Neural cell (in vitro differentiated cells): ENCODE measurements at regions not wholly inside any gene's neighbourhood (a gene's known extent, or its start where the extent isn't known, plus 50 kb on each side); places are given as distances from the start of the nearest gene placed in this dataset.

Experiments
- H2AFZ ChIP-seq: fragments of 200-600, 300-800 bp; sonication (generic), shearing (Covaris generic); 2 replicates; pipeline ENCODE4 v1.6.0; 2014; ENCODE audit warnings: low read depth, mild to moderate bottlenecking, antibody characterized with exemption, low read length, moderate library complexity
- H3F3A ChIP-seq: fragments of 200-600 bp; shearing (Covaris generic); 2 replicates; pipeline ENCODE4 v1.6.1; 2016; ENCODE audit warnings: mild to moderate bottlenecking, moderate library complexity, mixed read lengths, antibody characterized with exemption, low read length; ENCODE audit not compliant: insufficient read depth, poor library complexity, severe bottlenecking
- H3K27ac ChIP-seq: fragments of 200-600, 300-800 bp; sonication (generic), shearing (Covaris generic); 2 replicates; pipeline ENCODE4 v1.5.1; 2014; ENCODE audit warnings: mild to moderate bottlenecking, low read length, moderate library complexity
- H3K27me3 ChIP-seq: fragments of 300-800, 200-600 bp; sonication (generic), shearing (Covaris generic); 2 replicates; pipeline ENCODE4 v1.6.0; 2014; ENCODE audit warnings: mild to moderate bottlenecking, low read depth, low read length, moderate library complexity; ENCODE audit not compliant: insufficient read depth
- H3K36me3 ChIP-seq: fragments of 300-800, 200-600 bp; sonication (generic), shearing (Covaris generic); 2 replicates; pipeline ENCODE4 v1.5.1; 2014; ENCODE audit warnings: mild to moderate bottlenecking, antibody characterized with exemption, low read length, moderate library complexity; ENCODE audit not compliant: insufficient read depth
- H3K4me2 ChIP-seq: fragments of 300-800, 200-600 bp; sonication (generic), shearing (Covaris generic); 2 replicates; pipeline ENCODE4 v1.6.0; 2014; ENCODE audit warnings: mild to moderate bottlenecking, low read length
- H3K4me3 ChIP-seq: fragments of 300-800, 200-600 bp; sonication (generic), shearing (Covaris generic); 2 replicates; pipeline ENCODE4 v1.5.1; 2014; ENCODE audit warnings: mild to moderate bottlenecking, low read length, moderate library complexity
- H3K79me2 ChIP-seq: fragments of 200-600 bp; shearing (Covaris generic); replicated peaks from 2 replicates; pipeline ENCODE4 v1.6.0; 2014; ENCODE audit warnings: mild to moderate bottlenecking, low read length, moderate library complexity; ENCODE audit not compliant: insufficient read depth
- H3K9ac ChIP-seq: fragments of 300-800, 200-600 bp; sonication (generic), shearing (Covaris generic); 2 replicates; pipeline ENCODE4 v1.6.1; 2016; ENCODE audit warnings: mild to moderate bottlenecking, low read length, mixed read lengths
- H3K9me2 ChIP-seq: fragments of 200-600 bp; shearing (Covaris generic); 2 replicates; pipeline ENCODE4 v1.6.1; 2016; ENCODE audit warnings: mild to moderate bottlenecking, low read length, mixed read lengths; ENCODE audit not compliant: insufficient read depth
- H3K9me3 ChIP-seq: fragments of 200-600, 300-800 bp; sonication (generic), shearing (Covaris generic); 2 replicates; pipeline ENCODE4 v1.6.1; 2016; ENCODE audit warnings: mild to moderate bottlenecking, mixed run types, low read length, moderate library complexity, mixed read lengths
- H4K20me1 ChIP-seq: fragments of 200-600 bp; shearing (Covaris generic); 2 replicates; pipeline ENCODE4 v1.6.1; 2016; ENCODE audit warnings: mild to moderate bottlenecking, mixed run types; ENCODE audit not compliant: insufficient read depth
- CTCF ChIP-seq: fragments of 450-650 bp; IDR thresholded peaks from 2 replicates; pipeline ENCODE4 v1.5.1; 2014; ENCODE audit warnings: antibody characterized with exemption, mild to moderate bottlenecking, moderate library complexity; ENCODE audit not compliant: poor library complexity, severe bottlenecking
- EP300 ChIP-seq: fragments of 450-650 bp; conservative IDR thresholded peaks from 2 replicates; pipeline ENCODE4 v1.6.1; 2014; ENCODE audit warnings: antibody characterized with exemption, mild to moderate bottlenecking, moderate library complexity; ENCODE audit not compliant: poor library complexity, severe bottlenecking
- EZH2 ChIP-seq: fragments of 200-600, 300-800 bp; shearing (Covaris generic), sonication (generic); IDR thresholded peaks from 2 replicates; pipeline ENCODE4 v1.6.1; 2014; ENCODE audit warnings: antibody characterized with exemption, low read length, borderline replicate concordance, mild to moderate bottlenecking; ENCODE audit not compliant: insufficient read depth, poor library complexity, severe bottlenecking
- MXI1 ChIP-seq: fragments of 450-650 bp; conservative IDR thresholded peaks from 2 replicates; pipeline ENCODE4 v1.6.1; 2014; ENCODE audit warnings: antibody characterized with exemption, mild to moderate bottlenecking; ENCODE audit not compliant: poor library complexity, severe bottlenecking
- POLR2AphosphoS5 ChIP-seq: IDR thresholded peaks from 2 replicates; pipeline ENCODE4 v1.6.1; 2012
- RAD21 ChIP-seq: fragments of 450-650 bp; conservative IDR thresholded peaks from 2 replicates; pipeline ENCODE4 v1.6.1; 2014; ENCODE audit warnings: antibody characterized with exemption, mild to moderate bottlenecking, moderate library complexity
- REST ChIP-seq: IDR thresholded peaks from 2 replicates; pipeline ENCODE4 v1.6.1; 2012; ENCODE audit warnings: borderline replicate concordance
- SMC3 ChIP-seq: fragments of 450-650 bp; conservative IDR thresholded peaks from 2 replicates; pipeline ENCODE4 v1.6.1; 2014; ENCODE audit warnings: antibody characterized with exemption, mild to moderate bottlenecking, moderate library complexity; ENCODE audit not compliant: poor library complexity
- TAF1 ChIP-seq: IDR thresholded peaks from 2 replicates; pipeline ENCODE4 v1.6.1; 2012; ENCODE audit warnings: low read depth

- TF ChIP-seq RAD21 (no peak), MXI1 (no peak), TAF1 (no peak), EZH2 (no peak), SMC3 (no peak), CTCF (no peak), POLR2AphosphoS5 (no peak), EP300 (no peak), REST (no peak)
- H3F3A ChIP-seq: no peaks in the 10 kb centered on the region
- H3K9me2 ChIP-seq: no peaks in the 10 kb centered on the region
- H3K36me3 ChIP-seq: no peaks in the 10 kb centered on the region
- H3K27ac ChIP-seq: no peak overlapping the region
- no peak overlapping the region for H3K4me2 ChIP-seq
- H3K79me2 ChIP-seq: no peaks in the 10 kb centered on the region
- no peaks in the 10 kb centered on the region for H3K9me3 ChIP-seq
- no peak overlapping the region for H2AFZ ChIP-seq
- no peak overlapping the region for H3K9ac ChIP-seq
- H3K27me3 ChIP-seq: no peaks in the 10 kb centered on the region
- H4K20me1 ChIP-seq: no peaks in the 10 kb centered on the region
- no peak overlapping the region for H3K4me3 ChIP-seq
These were observed 133.8 kb upstream of the TMC3 start for GRCh38 chr15:81507831-81508230.

- H3K9me2 ChIP-seq: no peaks in the 10 kb centered on the region
- H3K4me2 ChIP-seq: no peak overlapping the region
- H3K27ac ChIP-seq: no peak overlapping the region
- no peak overlapping the region for H2AFZ ChIP-seq
- no peaks in the 10 kb centered on the region for H3K79me2 ChIP-seq
- no peaks in the 10 kb centered on the region for H3K9me3 ChIP-seq
- TF ChIP-seq MXI1 (no peak), POLR2AphosphoS5 (no peak), RAD21 (no peak), SMC3 (no peak), EZH2 (no peak), CTCF (no peak), TAF1 (no peak), REST (no peak), EP300 (no peak)
- no peak overlapping the region for H3K9ac ChIP-seq
- no peaks in the 10 kb centered on the region for H4K20me1 ChIP-seq
- H3K4me3 ChIP-seq: no peak overlapping the region
- no peaks in the 10 kb centered on the region for H3K36me3 ChIP-seq
- no peaks in the 10 kb centered on the region for H3K27me3 ChIP-seq
- H3F3A ChIP-seq: no peaks in the 10 kb centered on the region
These were observed 132.9 kb upstream of the TMC3 start for GRCh38 chr15:81506936-81507335.
